ENCODE measurements at regions not wholly inside any gene's neighbourhood (a gene's known extent, or its start where the extent isn't known, plus 50 kb on each side); places are given as distances from the start of the nearest gene placed in this dataset.

DNA sequence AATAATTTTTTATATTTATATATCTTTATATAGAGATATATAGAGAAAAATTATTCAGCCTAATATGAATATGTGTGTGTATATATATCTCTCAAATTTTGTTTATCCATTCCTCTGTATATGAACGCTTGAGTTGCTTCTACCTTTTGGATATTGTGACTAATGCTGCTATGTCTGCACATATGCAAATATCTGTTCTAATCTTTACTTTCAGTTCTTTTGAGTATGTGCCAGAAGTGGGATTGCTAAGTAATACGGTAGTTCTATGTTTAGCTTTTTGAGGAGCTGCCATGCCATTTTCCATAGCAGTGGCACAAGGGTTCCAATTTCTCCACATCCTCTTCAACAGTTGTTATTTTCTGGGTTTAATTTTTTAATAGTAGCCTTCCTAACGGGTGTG lies 72.8 kb upstream of the CEP85L start:
- Histone ChIP-seq H2BK15ac (replicated peaks; ENCODE audit: low read depth) (no peak overlapping the region), H2AK5ac (ENCODE audit: low read length) (no peak overlapping the region), H3K4me1 (ENCODE audit: control insufficient read depth, low read depth, low read length) (no peaks in the 10 kb centered on the region), H3K27ac (ENCODE audit: low read depth, low read length) (no peak overlapping the region), H3K4ac (ENCODE audit: low read depth, low read length) (no peak overlapping the region), H3K18ac (ENCODE audit: low read length) (no peak overlapping the region), H3K4me2 (ENCODE audit: low read length) (no peak overlapping the region), H3K9ac (ENCODE audit: low read length) (no peak overlapping the region), H3K36me3 (ENCODE audit: control insufficient read depth, insufficient read depth, low read length) (no peaks in the 10 kb centered on the region), H3K4me3 (ENCODE audit: low read length) (no peak overlapping the region), H3K56ac (ENCODE audit: low read length) (no peak overlapping the region), H3K79me2 (ENCODE audit: control insufficient read depth, insufficient read depth, low read length) (no peaks in the 10 kb centered on the region), H3K79me1 (ENCODE audit: low read length) (no peaks in the 10 kb centered on the region), H2BK5ac (ENCODE audit: low read length) (no peak overlapping the region), H3K27me3 (ENCODE audit: insufficient read depth, low read length, poor library complexity) (no peaks in the 10 kb centered on the region), H3K23ac (ENCODE audit: low read length) (no peak overlapping the region), H4K5ac (ENCODE audit: low read length) (no peak overlapping the region), H2BK120ac (ENCODE audit: low read depth, low read length) (no peak overlapping the region), H4K8ac (ENCODE audit: low read depth, low read length) (no peak overlapping the region)
- DNase-seq = no peak
- no CpG with 5 or more reads among the region's 3 CpGs for WGBS (ENCODE audit: extremely low coverage, insufficient coverage, low lambda C conversion rate)

DNA sequence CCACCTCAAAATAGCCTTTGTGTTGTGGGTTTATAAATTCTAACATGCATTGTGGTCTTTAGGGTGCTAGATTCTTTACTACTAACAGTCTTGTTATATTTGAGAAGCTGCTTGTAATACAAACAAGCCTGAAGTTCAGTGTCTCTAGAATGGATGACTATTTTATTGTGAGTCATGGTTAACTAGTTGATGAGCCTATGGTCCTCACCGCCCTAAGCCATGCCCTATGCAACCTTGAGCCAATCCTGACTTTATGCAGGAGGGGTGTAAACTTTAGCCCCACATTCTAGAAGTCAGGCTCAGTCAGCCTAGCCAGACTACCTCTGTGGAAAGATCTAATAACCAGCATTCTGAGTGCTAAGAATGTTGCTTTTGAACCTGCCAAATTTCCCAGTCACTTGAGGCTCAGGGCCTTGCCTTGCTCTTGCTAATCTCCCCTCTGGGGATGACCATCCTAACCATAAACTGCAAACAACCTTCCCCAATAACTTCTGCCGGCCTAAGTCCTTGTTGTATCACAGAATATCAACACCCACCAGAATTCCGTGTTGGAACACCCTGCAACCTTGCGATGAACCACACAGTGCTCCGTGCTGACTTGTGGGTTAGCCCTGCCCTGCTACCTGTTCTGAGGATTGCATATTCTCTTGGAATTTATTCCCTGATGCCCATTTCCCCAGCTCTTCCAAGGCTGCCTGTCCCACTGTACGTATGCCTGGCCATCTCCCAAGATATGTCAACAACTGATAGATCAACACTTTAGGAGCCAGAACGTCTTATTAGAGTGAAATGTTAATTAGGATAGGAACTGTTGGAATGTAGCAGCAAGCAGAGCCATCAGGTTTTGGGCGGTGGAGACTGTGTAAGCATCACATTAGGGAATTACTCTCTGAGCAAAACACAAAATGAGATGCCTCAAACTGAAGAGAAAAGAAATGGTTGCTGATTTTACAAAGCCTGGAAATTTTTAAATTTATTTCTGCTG lies 71.7 kb upstream of the CEP85L start:
- Histone ChIP-seq H2BK120ac (ENCODE audit: low read depth, low read length) (no peak overlapping the region), H2AK5ac (ENCODE audit: low read length) (no peak overlapping the region), H3K4ac (ENCODE audit: low read depth, low read length) (no peak overlapping the region), H2BK15ac (replicated peaks; ENCODE audit: low read depth) (no peak overlapping the region), H3K79me1 (ENCODE audit: low read length) (no peaks in the 10 kb centered on the region), H3K27ac (ENCODE audit: low read depth, low read length) (no peak overlapping the region), H3K4me1 (ENCODE audit: control insufficient read depth, low read depth, low read length) (no peaks in the 10 kb centered on the region), H4K5ac (ENCODE audit: low read length) (no peak overlapping the region), H3K23ac (ENCODE audit: low read length) (no peak overlapping the region), H2BK5ac (ENCODE audit: low read length) (no peak overlapping the region), H3K79me2 (ENCODE audit: control insufficient read depth, insufficient read depth, low read length) (no peaks in the 10 kb centered on the region), H3K36me3 (ENCODE audit: control insufficient read depth, insufficient read depth, low read length) (no peaks in the 10 kb centered on the region), H3K18ac (ENCODE audit: low read length) (no peak overlapping the region), H4K8ac (ENCODE audit: low read depth, low read length) (no peak overlapping the region), H3K4me2 (ENCODE audit: low read length) (no peak overlapping the region), H3K4me3 (ENCODE audit: low read length) (no peak overlapping the region), H3K27me3 (ENCODE audit: insufficient read depth, low read length, poor library complexity) (no peaks in the 10 kb centered on the region), H3K9ac (ENCODE audit: low read length) (no peak overlapping the region), H3K56ac (ENCODE audit: low read length) (no peak overlapping the region)
- no CpG with 5 or more reads among the region's 8 CpGs for WGBS (ENCODE audit: extremely low coverage, insufficient coverage, low lambda C conversion rate)
- DNase-seq = no peak

DNA sequence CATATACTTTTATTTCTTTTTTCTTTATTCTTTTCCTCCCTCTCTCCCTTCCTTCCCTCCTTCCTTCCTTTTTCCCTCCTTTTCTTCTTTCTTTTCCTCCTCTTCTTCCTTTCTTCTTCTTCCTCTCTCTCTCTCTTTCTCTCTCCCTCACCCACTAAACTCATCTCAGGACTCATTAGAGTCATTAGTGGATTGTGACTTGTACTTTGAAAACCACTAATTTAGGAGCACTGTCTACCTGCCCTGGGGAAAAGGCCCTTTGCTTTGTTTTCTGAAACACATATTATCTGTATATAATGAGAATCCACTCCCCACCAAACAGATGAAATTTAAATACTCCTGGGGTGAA lies 68.7 kb upstream of the CEP85L start:
- no peaks in the 10 kb centered on the region for H3K79me2 ChIP-seq (ENCODE audit: control insufficient read depth, insufficient read depth, low read length)
- no peak overlapping the region for H4K8ac ChIP-seq (ENCODE audit: low read depth, low read length)
- H2BK5ac ChIP-seq (ENCODE audit: low read length) = no peak overlapping the region
- no peaks in the 10 kb centered on the region for H3K79me1 ChIP-seq (ENCODE audit: low read length)
- H3K9ac ChIP-seq (ENCODE audit: low read length) = no peak overlapping the region
- no peaks in the 10 kb centered on the region for H3K36me3 ChIP-seq (ENCODE audit: control insufficient read depth, insufficient read depth, low read length)
- no peak overlapping the region for H2BK15ac ChIP-seq (replicated peaks; ENCODE audit: low read depth)
- no peak overlapping the region for H4K5ac ChIP-seq (ENCODE audit: low read length)
- no peak overlapping the region for H2AK5ac ChIP-seq (ENCODE audit: low read length)
- no peak overlapping the region for H3K56ac ChIP-seq (ENCODE audit: low read length)
- H3K27me3 ChIP-seq (ENCODE audit: insufficient read depth, low read length, poor library complexity) = no peaks in the 10 kb centered on the region
- no peak overlapping the region for H3K4me2 ChIP-seq (ENCODE audit: low read length)
- no peak overlapping the region for H3K18ac ChIP-seq (ENCODE audit: low read length)
- H3K27ac ChIP-seq (ENCODE audit: low read depth, low read length) = no peak overlapping the region
- DNase-seq = no peak
- H3K4me3 ChIP-seq (ENCODE audit: low read length) = no peak overlapping the region
- H2BK120ac ChIP-seq (ENCODE audit: low read depth, low read length) = no peak overlapping the region
- H3K4me1 ChIP-seq (ENCODE audit: control insufficient read depth, low read depth, low read length) = no peaks in the 10 kb centered on the region
- no peak overlapping the region for H3K4ac ChIP-seq (ENCODE audit: low read depth, low read length)
- H3K23ac ChIP-seq (ENCODE audit: low read length) = no peak overlapping the region

DNA sequence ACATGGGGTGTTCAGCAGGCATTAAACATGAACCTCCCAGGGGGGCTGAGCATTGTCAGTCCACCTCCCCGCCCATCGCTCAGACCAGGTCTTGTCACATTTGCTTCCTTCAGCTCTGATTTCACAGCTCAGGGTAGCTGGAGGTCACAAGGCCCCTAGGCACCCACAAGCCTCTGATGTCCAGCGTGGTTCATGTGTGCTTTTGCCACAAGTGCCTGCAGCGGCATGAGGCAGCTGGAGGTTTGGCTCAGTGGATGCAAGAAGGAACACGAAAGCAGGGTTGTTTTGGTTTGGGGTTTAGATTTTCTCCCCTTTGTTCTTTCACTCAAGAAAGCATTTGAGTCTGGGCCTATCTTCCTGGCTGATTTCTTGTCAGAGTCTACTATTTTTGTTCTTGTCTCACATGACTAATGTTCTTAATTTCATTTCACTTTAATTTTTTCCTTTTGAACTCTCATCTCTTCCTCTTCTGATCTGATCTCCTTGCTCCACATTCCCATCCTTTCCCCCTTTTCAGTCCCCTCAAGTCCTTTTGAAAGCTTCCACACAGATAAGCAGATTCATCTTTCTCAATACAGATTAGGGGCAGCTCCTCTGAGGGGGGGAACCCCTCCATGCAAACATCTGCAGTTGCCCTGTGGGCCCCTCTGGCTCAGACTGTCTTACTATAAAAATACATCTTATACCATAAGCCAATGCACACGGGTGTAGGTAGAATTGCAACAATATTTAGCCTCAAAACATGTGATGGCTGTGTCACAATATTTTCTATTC lies 68.1 kb upstream of the CEP85L start:
- Histone ChIP-seq H3K79me2 (ENCODE audit: control insufficient read depth, insufficient read depth, low read length) (no peaks in the 10 kb centered on the region), H4K8ac (ENCODE audit: low read depth, low read length) (no peak overlapping the region), H3K27me3 (ENCODE audit: insufficient read depth, low read length, poor library complexity) (no peaks in the 10 kb centered on the region), H3K4me3 (ENCODE audit: low read length) (no peak overlapping the region), H4K5ac (ENCODE audit: low read length) (no peak overlapping the region), H3K56ac (ENCODE audit: low read length) (no peak overlapping the region), H2BK5ac (ENCODE audit: low read length) (no peak overlapping the region), H3K4ac (ENCODE audit: low read depth, low read length) (no peak overlapping the region), H3K4me1 (ENCODE audit: control insufficient read depth, low read depth, low read length) (no peaks in the 10 kb centered on the region), H3K27ac (ENCODE audit: low read depth, low read length) (no peak overlapping the region), H3K9ac (ENCODE audit: low read length) (no peak overlapping the region), H3K36me3 (ENCODE audit: control insufficient read depth, insufficient read depth, low read length) (no peaks in the 10 kb centered on the region), H2BK15ac (replicated peaks; ENCODE audit: low read depth) (no peak overlapping the region), H3K4me2 (ENCODE audit: low read length) (no peak overlapping the region), H3K79me1 (ENCODE audit: low read length) (no peaks in the 10 kb centered on the region), H2BK120ac (ENCODE audit: low read depth, low read length) (no peak overlapping the region), H3K23ac (ENCODE audit: low read length) (no peak overlapping the region), H2AK5ac (ENCODE audit: low read length) (no peak overlapping the region), H3K18ac (ENCODE audit: low read length) (no peak overlapping the region)
- no CpG with 5 or more reads among the region's 6 CpGs for WGBS (ENCODE audit: extremely low coverage, insufficient coverage, low lambda C conversion rate)
- no peak for DNase-seq

DNA sequence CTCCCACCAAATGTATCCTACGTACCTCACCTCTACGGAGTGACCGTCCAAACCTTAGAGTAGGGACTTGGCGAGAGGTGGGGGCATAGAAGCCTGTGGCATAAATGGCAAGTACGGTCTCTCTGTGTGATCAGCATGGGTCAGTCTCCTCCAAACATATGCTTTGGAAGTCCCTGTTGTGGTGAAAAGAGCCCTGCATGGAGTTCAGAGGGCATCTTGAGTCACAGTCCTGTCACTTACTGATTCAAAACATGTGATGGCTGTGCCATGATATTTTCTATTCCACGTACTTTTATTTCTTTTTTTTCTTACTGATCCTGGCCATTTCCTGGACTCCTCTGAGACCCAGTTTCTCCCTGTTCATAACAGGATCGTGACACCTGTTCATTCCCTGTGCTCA lies 67.5 kb upstream of the CEP85L start:
- H3K56ac ChIP-seq (ENCODE audit: low read length) = no peak overlapping the region
- H2BK5ac ChIP-seq (ENCODE audit: low read length) = no peak overlapping the region
- H3K79me1 ChIP-seq (ENCODE audit: low read length) = no peaks in the 10 kb centered on the region
- H2AK5ac ChIP-seq (ENCODE audit: low read length) = no peak overlapping the region
- H3K27ac ChIP-seq (ENCODE audit: low read depth, low read length) = no peak overlapping the region
- H3K79me2 ChIP-seq (ENCODE audit: control insufficient read depth, insufficient read depth, low read length) = no peaks in the 10 kb centered on the region
- no peaks in the 10 kb centered on the region for H3K36me3 ChIP-seq (ENCODE audit: control insufficient read depth, insufficient read depth, low read length)
- no CpG with 5 or more reads among the region's 7 CpGs for WGBS (ENCODE audit: extremely low coverage, insufficient coverage, low lambda C conversion rate)
- no peak overlapping the region for H3K18ac ChIP-seq (ENCODE audit: low read length)
- no peak overlapping the region for H3K4ac ChIP-seq (ENCODE audit: low read depth, low read length)
- no peak for DNase-seq
- H4K8ac ChIP-seq (ENCODE audit: low read depth, low read length) = no peak overlapping the region
- no peak overlapping the region for H4K5ac ChIP-seq (ENCODE audit: low read length)
- no peak overlapping the region for H3K4me2 ChIP-seq (ENCODE audit: low read length)
- no peak overlapping the region for H2BK120ac ChIP-seq (ENCODE audit: low read depth, low read length)
- no peak overlapping the region for H2BK15ac ChIP-seq (replicated peaks; ENCODE audit: low read depth)
- no peak overlapping the region for H3K9ac ChIP-seq (ENCODE audit: low read length)
- H3K27me3 ChIP-seq (ENCODE audit: insufficient read depth, low read length, poor library complexity) = no peaks in the 10 kb centered on the region
- no peak overlapping the region for H3K23ac ChIP-seq (ENCODE audit: low read length)
- H3K4me1 ChIP-seq (ENCODE audit: control insufficient read depth, low read depth, low read length) = no peaks in the 10 kb centered on the region
- no peak overlapping the region for H3K4me3 ChIP-seq (ENCODE audit: low read length)

Measured in mesendoderm (in vitro differentiated cells).